Subcutaneous abdominal adipose tissue (tissue), 5 donors: ENCODE measurements at regions not wholly inside any gene's neighbourhood (a gene's known extent, or its start where the extent isn't known, plus 50 kb on each side); places are given as distances from the start of the nearest gene placed in this dataset.

Experiments
- H3K27ac ChIP-seq: one replicate; pipeline ENCODE4 v1.7.0; 2013; ENCODE audit warnings: low read depth, mild to moderate bottlenecking, inconsistent platforms, low read length, moderate library complexity
- H3K27me3 ChIP-seq, 5 donors: one replicate each; pipeline ENCODE4 v1.7.0; 2013; ENCODE audit warnings: low read length in 5 of 5, inconsistent platforms in 1 of 5; ENCODE audit not compliant: control insufficient read depth in 5 of 5, insufficient read depth in 4 of 5
- H3K36me3 ChIP-seq, 5 donors: one replicate each; pipeline ENCODE4 v1.7.0; 2013; ENCODE audit warnings: low read length in 5 of 5; ENCODE audit not compliant: control insufficient read depth in 5 of 5, insufficient read depth in 5 of 5
- H3K4me1 ChIP-seq, 5 donors: one replicate each; pipeline ENCODE4 v1.7.0; 2013; ENCODE audit warnings: low read length in 5 of 5, mild to moderate bottlenecking in 3 of 5, moderate library complexity in 1 of 5; ENCODE audit not compliant: control insufficient read depth in 5 of 5, insufficient read depth in 5 of 5
- H3K4me3 ChIP-seq, 5 donors: one replicate each; pipeline ENCODE4 v1.7.0; 2013; ENCODE audit warnings: low read length in 5 of 5, low read depth in 1 of 5
- H3K9ac ChIP-seq, 5 donors: one replicate each; pipeline ENCODE4 v1.7.0; 2013; ENCODE audit warnings: low read length in 5 of 5, mild to moderate bottlenecking in 4 of 5, moderate library complexity in 3 of 5
- H3K9me3 ChIP-seq, 5 donors: one replicate each; pipeline ENCODE4 v1.7.0; 2013; ENCODE audit warnings: low read length in 5 of 5; ENCODE audit not compliant: control insufficient read depth in 5 of 5
- donor health status: healthy.
- donor health status: healthy.
- donor health status: healthy.
- donor health status: healthy.
- donor health status: healthy.

DNA sequence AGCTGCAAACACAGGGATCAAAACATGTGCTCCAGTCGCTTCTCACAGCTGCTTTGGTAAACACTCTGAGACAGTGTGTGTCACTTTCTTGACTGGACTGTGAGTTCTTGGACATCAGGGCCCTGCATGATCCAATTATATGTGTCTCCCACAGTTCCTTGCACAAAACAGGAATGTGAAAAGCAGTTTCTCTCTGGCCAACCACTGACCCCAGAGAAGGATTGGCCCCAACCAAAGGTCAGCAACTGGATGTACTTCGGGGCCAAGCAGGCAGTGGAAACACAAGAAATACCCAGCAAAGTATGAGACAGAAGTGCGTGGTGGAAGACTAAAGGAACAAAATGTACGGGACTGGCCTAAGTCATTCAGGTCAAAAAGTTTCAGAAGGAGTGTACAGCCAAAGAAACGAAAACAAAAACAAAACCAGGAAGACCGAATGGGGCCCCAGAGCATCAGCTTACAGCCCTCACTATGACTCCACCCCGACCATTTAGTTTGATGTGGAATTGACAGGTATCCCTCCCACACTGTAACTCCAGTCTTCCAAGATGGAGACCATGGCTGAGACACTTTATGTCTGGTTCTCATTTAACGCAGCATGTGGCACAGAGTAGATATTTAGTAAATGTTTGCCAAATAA, 76.7 kb upstream of the LPP start:
- H3K4me1 ChIP-seq: peaks cover 0 to 36% (median 22%) of the 10 kb centered on the region in 5 donors
- H3K27ac ChIP-seq: peak overlapping the region; percentile 42
- no peaks in the 10 kb centered on the region for H3K27me3 ChIP-seq
- peaks cover 0 to 4% (median 0%) of the 10 kb centered on the region in 5 donors for H3K9me3 ChIP-seq
- no peaks in the 10 kb centered on the region for H3K36me3 ChIP-seq
- no peak overlapping the region for H3K9ac ChIP-seq
- H3K4me3 ChIP-seq: no peak overlapping the region

DNA sequence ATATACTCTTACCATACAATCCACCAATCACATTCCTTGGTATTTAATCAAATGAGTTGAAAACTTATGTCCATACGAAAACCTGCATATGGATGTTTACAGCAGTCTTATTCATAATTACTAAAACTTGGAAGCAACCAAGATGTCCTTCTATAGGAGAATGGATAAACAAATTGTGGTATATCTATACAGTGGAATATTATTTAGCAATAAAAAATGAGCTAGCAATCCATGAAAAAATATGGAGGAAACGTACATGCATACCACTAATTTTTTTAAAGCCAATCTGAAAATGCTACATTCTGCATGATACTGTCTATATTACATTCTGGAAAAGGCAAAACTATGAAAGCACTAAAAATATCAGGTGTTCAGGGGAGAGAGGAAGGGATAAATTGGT, 73.9 kb upstream of the LPP start:
- Histone ChIP-seq H3K27me3 (no peaks in the 10 kb centered on the region), H3K9me3 (peaks cover 0 to 4% (median 0%) of the 10 kb centered on the region in 5 donors), H3K27ac (no peak overlapping the region), H3K36me3 (no peaks in the 10 kb centered on the region), H3K9ac (no peak overlapping the region), H3K4me1 (peaks cover 0 to 37% (median 20%) of the 10 kb centered on the region in 5 donors), H3K4me3 (no peak overlapping the region)

DNA sequence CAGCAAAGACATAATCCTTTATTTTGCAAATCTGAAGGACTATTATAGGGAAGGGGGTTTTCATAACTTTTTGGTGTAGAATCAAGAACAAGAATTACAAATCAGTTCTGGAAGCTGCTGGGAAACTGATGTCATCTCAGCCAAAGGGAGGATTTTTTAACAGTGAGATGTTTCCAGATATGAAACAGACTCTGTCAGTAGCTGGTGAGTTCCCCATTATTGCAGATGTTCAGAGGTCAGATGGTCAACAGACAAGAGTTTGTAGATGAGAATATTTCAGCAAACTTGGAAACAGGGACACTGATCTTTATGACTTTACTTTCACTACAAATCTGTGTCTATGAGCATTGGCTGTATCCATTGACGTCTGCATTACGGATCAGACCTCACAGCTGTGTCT, 71.9 kb upstream of the LPP start:
- Histone ChIP-seq H3K27ac (peak overlapping the region; percentile 74), H3K27me3 (no peaks in the 10 kb centered on the region), H3K4me1 (peaks cover 0 to 25% (median 8%) of the 10 kb centered on the region in 5 donors)

DNA sequence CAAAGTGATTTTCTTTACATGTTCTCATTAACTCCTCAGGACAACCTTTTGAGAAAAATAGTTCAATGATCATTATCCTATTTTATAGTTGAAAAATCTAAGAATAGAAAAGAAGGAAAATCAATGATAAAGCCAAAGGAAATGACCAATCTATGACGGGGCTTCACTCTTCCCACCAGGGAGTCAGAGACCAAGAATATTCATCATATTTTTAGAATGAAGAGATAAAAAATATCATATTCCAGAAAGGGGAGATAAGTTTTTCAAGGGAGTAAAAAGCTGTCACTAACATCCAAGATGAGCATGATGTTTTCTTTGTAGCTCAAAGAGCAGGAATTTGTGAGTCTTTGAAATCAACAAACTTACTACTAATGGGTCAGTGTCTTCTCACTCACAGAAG, 71.5 kb upstream of the LPP start:
- H3K4me3 ChIP-seq: no peak overlapping the region
- peaks cover 0 to 4% (median 0%) of the 10 kb centered on the region in 5 donors for H3K9me3 ChIP-seq
- H3K27me3 ChIP-seq: no peaks in the 10 kb centered on the region
- no peaks in the 10 kb centered on the region for H3K36me3 ChIP-seq
- no peak overlapping the region for H3K9ac ChIP-seq
- peaks cover 0 to 21% (median 8%) of the 10 kb centered on the region in 5 donors for H3K4me1 ChIP-seq
- peak overlapping the region; percentile 74 for H3K27ac ChIP-seq

More for the DNA sequence above, 71.9 kb upstream of the LPP start:
- no peaks in the 10 kb centered on the region for H3K36me3 ChIP-seq
- no peak overlapping the region for H3K9ac ChIP-seq
- H3K9me3 ChIP-seq: peaks cover 0 to 4% (median 0%) of the 10 kb centered on the region in 5 donors
- no peak overlapping the region for H3K4me3 ChIP-seq

DNA sequence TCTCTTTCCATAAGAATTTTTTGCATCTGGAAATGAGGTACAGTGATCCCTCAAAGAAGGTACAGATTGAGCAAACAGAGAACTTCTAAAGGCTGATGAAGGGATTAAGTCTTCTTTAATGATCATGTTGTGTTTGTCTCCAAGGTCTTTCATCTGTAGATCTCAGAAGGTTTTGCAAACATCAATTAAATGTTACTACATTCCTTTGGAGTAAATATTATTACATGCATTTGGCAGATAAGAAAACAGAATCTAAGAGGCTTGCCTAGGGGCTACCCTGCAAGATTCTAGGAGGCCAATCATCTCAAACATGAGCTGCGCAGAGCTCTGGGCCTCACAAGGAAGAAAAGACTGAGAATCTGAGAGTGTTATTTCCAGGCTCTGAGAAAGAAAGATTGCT, 70.9 kb upstream of the LPP start:
- H3K9me3 ChIP-seq: peaks cover 0 to 4% (median 0%) of the 10 kb centered on the region in 5 donors
- no peak overlapping the region for H3K4me3 ChIP-seq
- no peaks in the 10 kb centered on the region for H3K27me3 ChIP-seq
- no peak overlapping the region for H3K9ac ChIP-seq
- peak overlapping the region; percentile 74 for H3K27ac ChIP-seq
- no peaks in the 10 kb centered on the region for H3K36me3 ChIP-seq
- H3K4me1 ChIP-seq: peaks cover 0 to 19% (median 8%) of the 10 kb centered on the region in 5 donors

DNA sequence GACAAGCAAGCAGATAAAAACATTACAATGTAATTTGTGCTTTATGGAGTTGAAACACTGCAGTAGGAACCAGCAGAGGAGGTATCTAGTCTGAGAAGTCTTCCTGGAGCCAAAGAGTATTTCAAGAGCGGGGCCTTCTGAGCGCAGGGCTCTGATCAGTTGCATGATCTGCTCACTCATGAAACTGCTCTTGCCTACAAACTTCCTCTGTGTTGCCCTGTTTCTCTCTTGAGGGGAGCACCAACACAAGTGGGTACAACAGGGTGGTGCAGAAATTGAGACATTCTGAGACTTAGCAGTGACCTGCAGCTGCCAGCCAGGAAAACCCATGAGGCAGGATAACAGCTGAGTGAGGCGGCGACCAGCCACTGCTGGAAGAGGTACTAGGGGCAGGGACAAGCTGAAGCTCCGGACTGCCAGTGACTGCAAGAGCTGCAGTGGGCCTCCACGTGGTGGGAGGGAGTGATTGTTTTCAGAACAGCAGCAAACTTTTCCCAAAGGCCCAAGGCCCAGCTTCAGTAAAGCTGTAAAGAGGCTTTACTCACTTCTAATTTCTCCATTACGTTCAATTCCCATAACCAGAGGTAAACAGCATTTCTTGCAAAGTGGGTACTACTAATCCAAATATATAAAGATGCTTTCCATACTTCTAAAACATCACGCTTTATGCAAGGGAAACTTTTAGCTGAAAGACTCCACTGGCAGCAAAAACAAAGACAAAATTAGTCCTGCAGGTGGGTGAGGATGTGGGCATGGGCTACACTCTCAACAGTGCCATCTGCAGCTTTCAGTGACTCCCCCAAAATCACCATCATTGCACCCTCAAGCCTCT, 69.0 kb upstream of the LPP start:
- no peak overlapping the region for H3K27ac ChIP-seq

DNA sequence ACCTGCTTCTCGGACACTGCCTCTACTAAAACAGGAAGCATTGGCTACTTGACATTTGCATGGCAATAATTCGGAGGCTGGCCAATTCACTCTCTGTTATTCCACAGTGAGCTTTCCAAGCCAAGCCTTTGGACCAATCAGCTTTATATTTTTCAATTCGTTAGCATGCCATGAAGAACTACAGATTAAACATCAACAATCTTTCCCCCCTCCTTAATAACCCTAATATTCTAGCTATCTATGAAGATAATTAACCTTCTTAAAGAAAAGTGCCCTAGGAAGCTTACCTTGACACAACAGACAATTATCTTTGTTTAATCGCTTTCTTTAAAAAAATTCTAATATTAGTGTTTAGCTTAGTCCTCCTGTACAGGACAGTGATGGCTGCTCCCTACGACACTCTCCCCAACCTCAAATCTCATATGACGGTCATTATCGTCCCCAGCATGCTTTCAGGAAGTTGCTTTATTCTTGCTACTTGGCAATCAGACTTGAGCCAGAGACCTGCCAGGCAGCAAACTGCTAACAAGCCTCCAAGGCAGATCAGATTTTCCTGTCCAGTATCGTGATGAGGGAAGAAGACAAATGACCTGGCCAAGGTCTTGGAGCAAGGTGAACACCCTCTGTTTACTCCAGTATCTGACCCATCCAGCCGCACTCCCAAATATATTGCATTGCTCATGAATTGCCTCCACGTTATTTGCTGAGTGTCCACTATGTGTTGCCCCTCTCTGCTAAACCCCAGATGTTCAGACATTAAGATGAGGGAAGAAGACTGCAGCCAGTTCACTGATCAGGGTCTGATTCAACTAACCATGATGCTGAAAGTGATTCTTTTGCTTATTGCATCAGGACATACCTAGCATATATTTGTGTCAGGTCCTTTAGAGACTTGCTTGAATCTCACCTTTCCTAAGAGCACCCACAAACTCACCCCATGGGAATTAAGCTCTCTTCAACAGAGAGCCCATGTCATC, 68.1 kb upstream of the LPP start:
- H3K4me1 ChIP-seq: peaks cover 0 to 19% (median 8%) of the 10 kb centered on the region in 5 donors
- H3K9ac ChIP-seq: no peak overlapping the region
- H3K27ac ChIP-seq: no peak overlapping the region
- H3K9me3 ChIP-seq: no peaks in the 10 kb centered on the region
- H3K4me3 ChIP-seq: no peak overlapping the region
- H3K27me3 ChIP-seq: no peaks in the 10 kb centered on the region
- no peaks in the 10 kb centered on the region for H3K36me3 ChIP-seq

More for the DNA sequence above, 69.0 kb upstream of the LPP start:
- no peak overlapping the region for H3K9ac ChIP-seq
- H3K4me3 ChIP-seq: no peak overlapping the region
- peaks cover 0 to 19% (median 8%) of the 10 kb centered on the region in 5 donors for H3K4me1 ChIP-seq
- no peaks in the 10 kb centered on the region for H3K36me3 ChIP-seq
- no peaks in the 10 kb centered on the region for H3K27me3 ChIP-seq
- peaks cover 0 to 4% (median 0%) of the 10 kb centered on the region in 5 donors for H3K9me3 ChIP-seq

DNA sequence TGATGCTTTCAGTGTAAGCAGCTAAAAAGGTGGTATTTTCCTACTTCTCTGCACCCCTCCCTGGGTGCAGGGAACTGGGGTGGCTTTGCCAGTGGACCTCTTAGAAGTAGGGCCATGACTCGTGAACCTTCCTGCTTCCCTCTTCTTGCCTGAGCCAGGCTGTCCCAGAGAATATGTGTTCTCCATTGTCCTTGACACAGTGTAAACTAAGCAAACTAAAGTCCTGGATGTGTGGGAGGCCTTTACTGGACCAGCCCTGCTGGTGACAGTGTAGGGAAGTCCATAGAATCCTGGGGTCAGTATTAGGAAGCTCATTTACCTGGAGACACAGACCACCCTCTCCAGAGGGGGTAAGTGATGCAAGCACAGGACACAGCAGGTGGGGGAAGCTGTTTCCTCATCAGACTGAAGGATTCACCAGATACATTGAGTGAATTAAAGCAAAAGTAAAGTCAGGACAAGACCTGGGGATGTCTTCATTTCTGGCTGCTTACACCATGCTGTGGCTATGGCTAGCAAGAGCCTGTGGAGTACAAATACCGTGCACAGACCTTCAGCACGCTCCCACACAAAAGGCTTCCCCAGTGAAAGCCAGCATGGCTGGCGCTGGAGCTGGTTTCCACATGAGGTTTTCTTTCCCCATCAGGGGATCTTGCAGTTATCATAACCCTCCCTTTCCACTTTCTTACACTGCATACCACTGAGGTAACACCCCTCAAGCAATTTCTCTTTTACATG, 64.8 kb upstream of the LPP start:
- Histone ChIP-seq H3K9ac (no peak overlapping the region), H3K27me3 (no peaks in the 10 kb centered on the region), H3K4me3 (no peak overlapping the region), H3K4me1 (peaks cover 0 to 8% (median 0%) of the 10 kb centered on the region in 5 donors), H3K36me3 (no peaks in the 10 kb centered on the region), H3K9me3 (no peaks in the 10 kb centered on the region), H3K27ac (no peak overlapping the region)

DNA sequence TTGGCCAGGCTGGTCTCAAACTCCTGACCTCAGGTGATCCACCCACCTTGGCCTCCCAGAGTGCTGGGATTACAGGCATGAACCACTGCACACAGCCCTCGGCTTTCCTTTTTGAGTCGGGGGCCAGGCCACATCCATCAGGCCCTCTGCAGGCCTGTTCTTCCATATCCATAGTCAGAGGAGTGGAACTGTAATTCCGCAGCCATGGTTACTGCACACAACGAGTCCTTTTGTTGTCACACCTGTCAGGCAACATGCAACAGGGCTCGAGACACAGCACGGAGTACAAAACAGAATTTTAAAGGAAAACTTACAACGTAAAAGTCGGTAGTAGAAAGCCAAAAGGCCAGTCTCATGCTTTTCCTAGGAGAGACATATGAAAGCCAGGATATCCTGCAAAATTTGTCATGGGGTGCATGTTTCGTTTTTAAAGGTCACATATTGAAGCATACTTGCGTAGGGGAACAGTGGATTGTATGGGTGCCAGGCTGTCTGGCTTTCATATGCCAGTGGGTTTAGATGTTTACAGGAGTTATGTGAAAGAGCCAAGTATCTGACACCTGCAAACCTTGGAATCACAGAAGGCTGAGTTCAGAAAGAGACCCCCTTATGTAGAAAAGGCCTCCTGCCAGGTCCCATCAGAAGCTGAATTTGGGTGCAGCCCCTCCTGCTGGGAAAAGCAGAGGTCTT, 63.2 kb upstream of the LPP start:
- Histone ChIP-seq H3K9me3 (no peaks in the 10 kb centered on the region), H3K4me1 (peaks cover 0 to 5% (median 0%) of the 10 kb centered on the region in 5 donors), H3K4me3 (no peak overlapping the region)

More for the DNA sequence above, 63.2 kb upstream of the LPP start:
- Histone ChIP-seq H3K27ac (no peak overlapping the region), H3K9ac (no peak overlapping the region), H3K36me3 (no peaks in the 10 kb centered on the region), H3K27me3 (no peaks in the 10 kb centered on the region)
